ENCODE measurements at regions not wholly inside any gene's neighbourhood (a gene's known extent, or its start where the extent isn't known, plus 50 kb on each side); places are given as distances from the start of the nearest gene placed in this dataset.

GRCh38 chr10:56082169-56082568, 278.9 kb downstream of the ZWINT start:
- TF ChIP-seq SPI1 (IDR thresholded peaks at IDR 0.05; ENCODE audit: low read depth, low read length) (no peak), POLR2A (IDR thresholded peaks at IDR 0.05; ENCODE audit: low read depth, low read length) (no peak), POLR2AphosphoS5 (IDR thresholded peaks at IDR 0.05; ENCODE audit: low read depth, low read length) (no peak), TAF1 (IDR thresholded peaks at IDR 0.05; ENCODE audit: low read depth, low read length) (no peak), POU2F2 (IDR thresholded peaks at IDR 0.05; ENCODE audit: low read depth, low read length) (no peak), PAX5 (IDR thresholded peaks at IDR 0.05; ENCODE audit: insufficient read depth, low read length, severe bottlenecking) (no peak)
